Loucy (cell line): ENCODE measurements at regions not wholly inside any gene's neighbourhood (a gene's known extent, or its start where the extent isn't known, plus 50 kb on each side); places are given as distances from the start of the nearest gene placed in this dataset.

Experiments used
- H2AFZ ChIP-seq: fragments of 200-600 bp; sonication (generic); 2 replicates; pipeline ENCODE4 v1.6.0; 2016; ENCODE audit warnings: antibody characterized with exemption, mild to moderate bottlenecking, low read length, moderate library complexity
- H3F3A ChIP-seq: fragments of 200-600 bp; 2 replicates; pipeline ENCODE4 v1.6.0; 2016; ENCODE audit warnings: antibody characterized with exemption, low read depth, mild to moderate bottlenecking
- H3K27me3 ChIP-seq: fragments of 200-600 bp; sonication (generic); 2 replicates; pipeline ENCODE4 v1.6.1; 2014; ENCODE audit warnings: low read length, mild to moderate bottlenecking; ENCODE audit not compliant: insufficient read depth, poor library complexity, severe bottlenecking
- H3K36me3 ChIP-seq: fragments of 200-600 bp; sonication (generic); 2 replicates; pipeline ENCODE4 v1.6.1; 2016; ENCODE audit warnings: low read length; ENCODE audit not compliant: insufficient read depth
- H3K4me1 ChIP-seq: fragments of 200-600 bp; sonication (generic); 2 replicates; pipeline ENCODE4 v1.5.1; 2014; ENCODE audit warnings: low read length, mild to moderate bottlenecking; ENCODE audit not compliant: insufficient read depth, poor library complexity, severe bottlenecking
- H3K4me2 ChIP-seq: fragments of 200-600 bp; sonication (generic); 2 replicates; pipeline ENCODE4 v1.6.0; 2014; ENCODE audit warnings: antibody characterized with exemption, low read length, low read depth, mild to moderate bottlenecking; ENCODE audit not compliant: poor library complexity, severe bottlenecking
- H3K4me3 ChIP-seq: fragments of 200-600 bp; sonication (generic); 2 replicates; pipeline ENCODE4 v1.5.1; 2014; ENCODE audit warnings: low read length, mild to moderate bottlenecking, mixed read lengths; ENCODE audit not compliant: poor library complexity, severe bottlenecking
- H3K79me2 ChIP-seq: fragments of 200-600 bp; sonication (generic); 2 replicates; pipeline ENCODE4 v1.6.1; 2014; ENCODE audit warnings: low read length; ENCODE audit not compliant: insufficient read depth
- H3K9ac ChIP-seq: fragments of 200-600 bp; sonication (generic); 2 replicates; pipeline ENCODE4 v1.6.0; 2014; ENCODE audit warnings: mild to moderate bottlenecking, low read depth, low read length, moderate library complexity; ENCODE audit not compliant: poor library complexity, severe bottlenecking
- H3K9me2 ChIP-seq: fragments of 200-600 bp; sonication (generic); replicated peaks from 2 replicates; pipeline ENCODE4 v1.6.1; 2016; ENCODE audit warnings: low read depth, low read length, mixed read lengths
- H3K9me3 ChIP-seq: fragments of 200-600 bp; sonication (generic); 2 replicates; pipeline ENCODE4 v1.6.1; 2014; ENCODE audit warnings: mild to moderate bottlenecking, antibody characterized with exemption, low read length, low read depth; ENCODE audit not compliant: insufficient read depth
- H4K20me1 ChIP-seq: fragments of 200-600 bp; sonication (generic); 2 replicates; pipeline ENCODE4 v1.6.0; 2014; ENCODE audit warnings: antibody characterized with exemption, low read length, mild to moderate bottlenecking; ENCODE audit not compliant: insufficient read depth, poor library complexity, severe bottlenecking
- EZH2phosphoT487 ChIP-seq: fragments of 200-600 bp; IDR thresholded peaks from 2 replicates; pipeline ENCODE4 v1.6.1; 2018; ENCODE audit warnings: antibody characterized with exemption, mild to moderate bottlenecking, moderate library complexity, borderline replicate concordance
- TF ChIP-seq, protein P1 (sequence below): fragments of 200-600 bp; sonication (generic); conservative IDR thresholded peaks from 2 replicates; pipeline ENCODE4 v1.5.1; 2014; ENCODE audit warnings: mild to moderate bottlenecking, antibody characterized with exemption, low read length

DNA sequence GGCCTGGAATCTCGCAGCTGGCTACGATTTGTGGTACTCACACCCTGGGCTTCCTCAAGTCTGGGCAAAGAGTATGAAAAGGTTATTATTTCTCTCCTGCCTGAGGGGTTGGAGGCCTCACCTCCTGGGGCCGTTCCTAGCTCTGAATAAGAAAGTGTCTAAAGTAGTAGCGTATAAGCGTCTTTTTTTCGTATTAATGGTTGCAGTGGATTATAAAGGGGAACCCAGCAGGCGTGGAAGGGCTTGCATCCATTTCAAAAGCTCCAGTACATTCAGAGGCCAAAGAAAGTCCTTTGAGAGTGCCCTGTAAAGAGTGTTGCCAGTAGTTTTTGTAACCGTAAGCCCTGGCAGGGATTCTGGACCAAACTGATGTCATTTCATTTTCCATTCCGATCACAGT is 72.2 kb upstream of the MPHOSPH6 start:
- Histone ChIP-seq H3K9me3 (no peaks in the 10 kb centered on the region), H3K27me3 (no peaks in the 10 kb centered on the region), H3F3A (no peaks in the 10 kb centered on the region), H3K36me3 (no peaks in the 10 kb centered on the region), H3K9me2 (no peaks in the 10 kb centered on the region), H4K20me1 (no peaks in the 10 kb centered on the region), H3K9ac (no peak overlapping the region), H3K79me2 (no peaks in the 10 kb centered on the region), H3K4me1 (no peaks in the 10 kb centered on the region), H3K4me3 (no peak overlapping the region), H2AFZ (no peak overlapping the region), H3K4me2 (no peak overlapping the region)
- TF ChIP-seq, protein P1, sequence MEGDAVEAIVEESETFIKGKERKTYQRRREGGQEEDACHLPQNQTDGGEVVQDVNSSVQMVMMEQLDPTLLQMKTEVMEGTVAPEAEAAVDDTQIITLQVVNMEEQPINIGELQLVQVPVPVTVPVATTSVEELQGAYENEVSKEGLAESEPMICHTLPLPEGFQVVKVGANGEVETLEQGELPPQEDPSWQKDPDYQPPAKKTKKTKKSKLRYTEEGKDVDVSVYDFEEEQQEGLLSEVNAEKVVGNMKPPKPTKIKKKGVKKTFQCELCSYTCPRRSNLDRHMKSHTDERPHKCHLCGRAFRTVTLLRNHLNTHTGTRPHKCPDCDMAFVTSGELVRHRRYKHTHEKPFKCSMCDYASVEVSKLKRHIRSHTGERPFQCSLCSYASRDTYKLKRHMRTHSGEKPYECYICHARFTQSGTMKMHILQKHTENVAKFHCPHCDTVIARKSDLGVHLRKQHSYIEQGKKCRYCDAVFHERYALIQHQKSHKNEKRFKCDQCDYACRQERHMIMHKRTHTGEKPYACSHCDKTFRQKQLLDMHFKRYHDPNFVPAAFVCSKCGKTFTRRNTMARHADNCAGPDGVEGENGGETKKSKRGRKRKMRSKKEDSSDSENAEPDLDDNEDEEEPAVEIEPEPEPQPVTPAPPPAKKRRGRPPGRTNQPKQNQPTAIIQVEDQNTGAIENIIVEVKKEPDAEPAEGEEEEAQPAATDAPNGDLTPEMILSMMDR = no peak
- TF ChIP-seq EZH2phosphoT487 = no peak

DNA sequence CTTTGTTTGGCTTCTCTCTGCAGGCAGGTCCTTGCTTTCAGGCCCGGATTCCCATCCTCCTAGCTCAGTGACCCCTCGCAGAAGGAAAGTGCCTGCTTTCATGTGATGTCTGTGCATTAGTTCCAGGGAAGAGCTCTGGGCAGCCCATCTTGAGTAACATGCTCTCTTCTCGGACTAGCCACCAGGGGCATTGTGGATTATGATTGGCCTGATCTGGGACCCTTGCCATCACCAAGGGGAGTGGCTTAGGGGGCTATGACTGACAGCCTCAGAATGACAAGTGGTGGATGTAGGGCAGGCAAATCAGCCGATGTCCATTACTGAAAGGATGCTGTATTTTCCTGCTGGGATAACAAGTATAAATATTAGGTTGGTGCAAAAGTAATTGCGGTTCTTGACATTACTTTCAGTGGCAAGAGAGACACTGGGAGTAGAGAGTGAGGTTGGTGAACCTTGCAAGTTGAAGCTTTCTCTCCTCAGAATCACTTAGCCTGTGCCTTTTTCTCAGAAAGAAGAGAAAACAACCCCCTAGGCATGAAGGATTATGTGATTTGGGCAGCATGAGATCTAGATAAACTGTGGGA is 71.5 kb upstream of the MPHOSPH6 start:
- no peaks in the 10 kb centered on the region for H3K4me1 ChIP-seq
- no peaks in the 10 kb centered on the region for H3K9me3 ChIP-seq
- H3K79me2 ChIP-seq = no peaks in the 10 kb centered on the region
- no peaks in the 10 kb centered on the region for H3K36me3 ChIP-seq
- no peaks in the 10 kb centered on the region for H4K20me1 ChIP-seq
- no peaks in the 10 kb centered on the region for H3K9me2 ChIP-seq
- H3K4me2 ChIP-seq = no peak overlapping the region
- no peaks in the 10 kb centered on the region for H3K27me3 ChIP-seq
- no peaks in the 10 kb centered on the region for H3F3A ChIP-seq
- H3K4me3 ChIP-seq = no peak overlapping the region
- no peak overlapping the region for H3K9ac ChIP-seq
- TF ChIP-seq, protein P1 = no peak
- TF ChIP-seq EZH2phosphoT487 = no peak
- H2AFZ ChIP-seq = no peak overlapping the region

DNA sequence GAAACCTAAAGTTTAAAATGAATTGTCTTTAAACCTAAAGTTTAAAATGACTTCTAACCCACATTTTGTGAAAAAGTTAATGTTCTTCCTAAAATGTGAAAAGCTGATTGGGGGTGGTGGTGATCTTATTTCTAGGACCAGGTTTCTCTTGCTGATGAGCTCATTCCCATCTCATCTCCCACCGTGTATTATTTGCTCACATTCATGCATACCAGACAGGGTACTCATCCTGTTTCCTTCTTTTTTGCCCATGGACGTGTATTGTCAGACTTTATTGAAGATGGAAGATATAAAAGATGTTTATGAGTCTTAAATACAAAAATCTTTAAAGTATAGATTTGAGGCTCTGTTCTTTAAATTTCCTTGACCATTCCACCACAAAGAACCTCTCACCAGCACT is 70.1 kb upstream of the MPHOSPH6 start:
- Histone ChIP-seq H3K9ac (no peak overlapping the region), H2AFZ (no peak overlapping the region), H3K4me3 (no peak overlapping the region), H3K4me1 (no peaks in the 10 kb centered on the region), H3K79me2 (no peaks in the 10 kb centered on the region), H3K27me3 (no peaks in the 10 kb centered on the region), H3K4me2 (no peak overlapping the region), H3K36me3 (no peaks in the 10 kb centered on the region), H3K9me2 (no peaks in the 10 kb centered on the region), H3F3A (no peaks in the 10 kb centered on the region), H3K9me3 (no peaks in the 10 kb centered on the region), H4K20me1 (no peaks in the 10 kb centered on the region)
- TF ChIP-seq EZH2phosphoT487 = no peak
- TF ChIP-seq, protein P1 = no peak
